Heart left ventricle (tissue), 16 donors: ENCODE measurements at regions not wholly inside any gene's neighbourhood (a gene's known extent, or its start where the extent isn't known, plus 50 kb on each side); places are given as distances from the start of the nearest gene placed in this dataset.
"Not testable (repeated sequence)": the region's sequence is repeated elsewhere in the genome, so short reads cannot be mapped to it uniquely, and the experiment has no call there.

Experiments used
- ATAC-seq, 4 donors: fragments of 200-7000 bp; cut with Tn5 transposase; one replicate each; pipeline ENCODE4 v1.9.1; 2020 to 2022; ENCODE audit warnings: moderate library complexity in 4 of 4, mild to moderate bottlenecking in 3 of 4, moderate number of reproducible peaks in 1 of 4
- DNase-seq, 5 donors: peaks; one replicate each; pipeline ENCODE4 v3.0.0-alpha.2; 2020
- H3K27ac ChIP-seq, 12 donors: fragments of 200-600 bp; sonication (generic) in 4 of 12; one replicate each; pipeline versions ENCODE4 v1.5.0 to v1.8.0; 2016 to 2022; ENCODE audit warnings: mild to moderate bottlenecking in 2 of 12
- H3K27me3 ChIP-seq, 9 donors: fragments of 200-600 bp; sonication (generic) in 2 of 9; one replicate each; pipeline versions ENCODE4 v1.5.1 to v1.8.0; 2016 to 2022; ENCODE audit warnings: mild to moderate bottlenecking in 3 of 9
- H3K36me3 ChIP-seq, 9 donors: fragments of 200-600 bp; sonication (generic) in 2 of 9; one replicate each; pipeline versions ENCODE4 v1.5.0 to v1.8.0; 2018 to 2022; ENCODE audit warnings: mild to moderate bottlenecking in 2 of 9
- H3K4me1 ChIP-seq, 12 donors: fragments of 200-600 bp; sonication (generic) in 4 of 12; one replicate each; pipeline versions ENCODE4 v1.5.0 to v1.8.0; 2016 to 2022; ENCODE audit warnings: mild to moderate bottlenecking in 3 of 12
- H3K4me3 ChIP-seq, 12 donors: fragments of 200-600 bp; sonication (generic) in 4 of 12; one replicate each; pipeline versions ENCODE4 v1.5.0 to v1.8.0; 2017 to 2022; ENCODE audit warnings: mild to moderate bottlenecking in 9 of 12, moderate library complexity in 4 of 12
- H3K9me3 ChIP-seq, 12 donors: fragments of 200-600 bp; sonication (generic) in 4 of 12; one replicate each; pipeline versions ENCODE4 v1.5.0 to v1.8.0; 2016 to 2022; ENCODE audit warnings: mild to moderate bottlenecking in 1 of 12
- WGBS, 4 donors: extraction: QIAGEN DNeasy Blood & Tissue Kit in 2 of 4; methylation state at CpG; one replicate each; pipeline versions ENCODE4 v1.1.5 to v1.1.7; 2013 to 2018; 5-methylcytosine and 5-hydroxymethylcytosine counted together
- intact Hi-C, 10 donors: fragments of 100-400 bp; cut with DNase I; formaldehyde crosslinking; loops; one replicate each; pipeline versions ENCODE4 v1.11.1 to v1.14.2; 2022
- donor health status: ischemic (EF 13 %, LVEDD 7.1; RV severe dilation, severe dysfunction).
- donor health status: healthy with polysubstance abuse.
- donor health status: DM: no; HTN: yes; CAD: no.
- donor health status: DM: no; HTN: no; CAD: no.
- donor health status: ischemic (EF 25% LVEDD 6.9; RV normal size, moderate dysfunction).
- donor health status: ischemic (EF 25% LVEDD 5.7; RV mildly dilated, moderate dysfunction).
- donor health status: healthy.
- donor health status: DM: yes; HTN: yes; CAD: no.
- donor health status: ischemic (EF 35%, LVEDD 5.7; RV mildly dilated, moderate dysfunction).
- donor health status: nonischemic (EF 11% LVEDD 7.7; RV severe dilation, severe dysfunction).
- donor health status: DM: yes; HTN: yes; CAD: no.
- donor health status: PGD.
- donor health status: ischemic (EF 29% LVEDD 5.4; RV normal size, mild dysfunction).
- donor health status: nonischemic (EF 23%, LVEDD 6.1; RV moderate dilation, normal function).

DNA sequence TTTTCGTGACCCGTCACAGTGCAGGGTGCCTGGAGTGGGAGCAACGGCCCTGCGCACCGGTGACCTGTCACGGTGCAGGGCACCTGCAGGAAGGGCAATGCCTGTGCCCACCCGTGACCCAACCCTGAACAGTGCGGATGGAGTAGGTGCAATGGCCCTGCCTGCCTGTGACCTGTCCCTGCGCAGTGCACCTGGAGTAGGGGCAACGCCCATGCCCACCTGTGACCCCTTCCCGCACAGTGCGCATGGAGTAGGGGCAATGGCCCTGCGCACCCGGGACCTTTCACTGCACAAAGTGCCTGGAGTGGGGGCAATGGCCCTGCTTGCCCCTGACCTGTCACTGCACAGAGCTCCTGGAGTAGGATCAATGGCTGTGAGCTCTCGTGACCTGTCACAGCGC is 53.4 kb upstream of the MAGEA1 start:
- ATAC-seq: peak in 1 of 4 donors; percentile 36
- H3K9me3 ChIP-seq, DNase-seq, H3K27me3 ChIP-seq, H3K4me1 ChIP-seq, H3K36me3 ChIP-seq, H3K4me3 ChIP-seq, intact Hi-C loops, H3K27ac ChIP-seq: not testable (repeated sequence)
- WGBS, 4 donors: no CpG with 5 or more reads among the region's 16 CpGs
